OCI-LY3 (cell line): ENCODE measurements at regions not wholly inside any gene's neighbourhood (a gene's known extent, or its start where the extent isn't known, plus 50 kb on each side); places are given as distances from the start of the nearest gene placed in this dataset.

ENCODE experiments used
- H2AFZ ChIP-seq: fragments of 200-600, 300-600 bp; shearing (Covaris generic); 2 replicates; pipeline ENCODE4 v1.6.0; 2014; ENCODE audit warnings: antibody characterized with exemption, low read depth, low read length
- H3K27ac ChIP-seq: fragments of 200-600, 300-600 bp; sonication (generic); 2 replicates; pipeline ENCODE4 v1.5.1; 2014; ENCODE audit warnings: mild to moderate bottlenecking, low read length, moderate library complexity, mixed read lengths
- H3K27me3 ChIP-seq: fragments of 200-600, 300-600 bp; sonication (generic); 2 replicates; pipeline ENCODE4 v1.6.1; 2014; ENCODE audit warnings: low read depth, low read length, mixed read lengths
- H3K36me3 ChIP-seq: fragments of 200-600, 300-600 bp; sonication (generic); replicated peaks from 2 replicates; pipeline ENCODE3; 2014; ENCODE audit warnings: low read depth, low read length, mixed read lengths
- H3K4me1 ChIP-seq: fragments of 300-600, 200-600 bp; sonication (generic); 2 replicates; pipeline ENCODE4 v1.6.1; 2014; ENCODE audit warnings: low read length, mixed read lengths
- H3K4me2 ChIP-seq: fragments of 200-600, 300-600 bp; sonication (generic); 2 replicates; pipeline ENCODE4 v1.6.1; 2014; ENCODE audit warnings: low read length, mixed read lengths
- H3K4me3 ChIP-seq: fragments of 300-600, 200-600 bp; sonication (generic); 2 replicates; pipeline ENCODE4 v1.5.1; 2014; ENCODE audit warnings: antibody characterized with exemption, mild to moderate bottlenecking, low read length, moderate library complexity
- H3K79me2 ChIP-seq: fragments of 300-600, 200-600 bp; shearing (Covaris generic); 2 replicates; pipeline ENCODE4 v1.6.1; 2014; ENCODE audit warnings: mild to moderate bottlenecking, low read length, mixed read lengths
- H3K9ac ChIP-seq: fragments of 300-600, 200-600 bp; shearing (Covaris generic); 2 replicates; pipeline ENCODE4 v1.6.0; 2014; ENCODE audit warnings: mild to moderate bottlenecking, low read length, moderate library complexity
- H3K9me3 ChIP-seq: fragments of 200-600, 300-600 bp; shearing (Covaris generic); 2 replicates; pipeline ENCODE4 v1.6.1; 2014; ENCODE audit warnings: low read length, mixed read lengths; ENCODE audit not compliant: insufficient read depth
- H4K20me1 ChIP-seq: fragments of 200-600, 300-600 bp; sonication (generic); 2 replicates; pipeline ENCODE4 v1.6.1; 2016; ENCODE audit warnings: low read length, mixed read lengths; ENCODE audit not compliant: insufficient read depth
- CTCF ChIP-seq: fragments of 200-600, 300-600 bp; sonication (generic); IDR thresholded peaks from 2 replicates; pipeline ENCODE4 v1.5.1; 2014; ENCODE audit warnings: antibody characterized with exemption, low read length, low read depth
- EZH2phosphoT487 ChIP-seq: fragments of 200-600 bp; shearing (Covaris generic); IDR thresholded peaks from 2 replicates; pipeline ENCODE4 v1.6.1; 2018; ENCODE audit warnings: antibody characterized with exemption, mixed run types, low read depth

GRCh38 chrX:7545564-7545963, 297.4 kb upstream of the VCX start:
- H2AFZ ChIP-seq, result no peak overlapping the region
- H3K9me3 ChIP-seq, result no peaks in the 10 kb centered on the region
- no peaks in the 10 kb centered on the region for H3K4me1 ChIP-seq
- no peak overlapping the region for H3K4me2 ChIP-seq
- no peak overlapping the region for H3K4me3 ChIP-seq
- no peak overlapping the region for H3K9ac ChIP-seq
- no peaks in the 10 kb centered on the region for H3K36me3 ChIP-seq
- H4K20me1 ChIP-seq, result no peaks in the 10 kb centered on the region
- H3K27ac ChIP-seq, result no peak overlapping the region
- no peak for TF ChIP-seq CTCF
- no peak for TF ChIP-seq EZH2phosphoT487
- no peaks in the 10 kb centered on the region for H3K27me3 ChIP-seq
- no peaks in the 10 kb centered on the region for H3K79me2 ChIP-seq

GRCh38 chrX:7542587-7543380, 300.2 kb upstream of the VCX start:
- TF ChIP-seq CTCF (no peak), EZH2phosphoT487 (no peak)
- no peaks in the 10 kb centered on the region for H3K79me2 ChIP-seq
- H3K36me3 ChIP-seq, result no peaks in the 10 kb centered on the region
- H4K20me1 ChIP-seq, result no peaks in the 10 kb centered on the region
- H3K4me2 ChIP-seq, result no peak overlapping the region
- H3K4me1 ChIP-seq, result no peaks in the 10 kb centered on the region
- H3K9ac ChIP-seq, result no peak overlapping the region
- H3K27me3 ChIP-seq, result no peaks in the 10 kb centered on the region
- no peak overlapping the region for H3K4me3 ChIP-seq
- H3K27ac ChIP-seq, result no peak overlapping the region
- H3K9me3 ChIP-seq, result no peaks in the 10 kb centered on the region
- no peak overlapping the region for H2AFZ ChIP-seq

GRCh38 chrX:7522860-7523259, 320.1 kb upstream of the VCX start:
- Histone ChIP-seq H3K79me2 (no peaks in the 10 kb centered on the region), H2AFZ (no peak overlapping the region), H3K9me3 (no peaks in the 10 kb centered on the region), H4K20me1 (no peaks in the 10 kb centered on the region), H3K4me1 (no peaks in the 10 kb centered on the region), H3K9ac (no peak overlapping the region), H3K27ac (no peak overlapping the region), H3K4me3 (no peak overlapping the region), H3K27me3 (no peaks in the 10 kb centered on the region), H3K4me2 (no peak overlapping the region), H3K36me3 (no peaks in the 10 kb centered on the region)
- TF ChIP-seq EZH2phosphoT487, result no peak
- no peak for TF ChIP-seq CTCF

- Histone ChIP-seq H3K4me3 (no peak overlapping the region), H3K79me2 (no peaks in the 10 kb centered on the region), H3K4me1 (no peaks in the 10 kb centered on the region), H3K36me3 (no peaks in the 10 kb centered on the region), H4K20me1 (no peaks in the 10 kb centered on the region), H2AFZ (no peak overlapping the region), H3K9me3 (no peaks in the 10 kb centered on the region), H3K27ac (no peak overlapping the region), H3K9ac (no peak overlapping the region), H3K4me2 (no peak overlapping the region), H3K27me3 (no peaks in the 10 kb centered on the region)
- TF ChIP-seq CTCF, result no peak
- TF ChIP-seq EZH2phosphoT487, result no peak
Measured at GRCh38 chrX:7515681-7516413, 327.1 kb upstream of the VCX start.
